Kidney (tissue), 13 donors: ENCODE measurements at regions not wholly inside any gene's neighbourhood (a gene's known extent, or its start where the extent isn't known, plus 50 kb on each side); places are given as distances from the start of the nearest gene placed in this dataset.

Experiments used
- DNase-seq, 5 donors: peaks; one replicate each; pipeline ENCODE4 v3.0.0-alpha.2; 2013 to 2020
- FAIRE-seq: peaks from 2 replicates; lab custom pipeline; 2012; peaks lifted over from hg19 to GRCh38; lab: Jason Lieb, UNC
- H3K27ac ChIP-seq, 2 donors: one replicate each; pipeline ENCODE4 v1.7.0; 2013; ENCODE audit warnings: low read depth in 2 of 2, low read length in 2 of 2, inconsistent platforms in 1 of 2
- H3K27me3 ChIP-seq: one replicate; pipeline ENCODE4 v1.7.1; 2013; ENCODE audit warnings: low read length, inconsistent platforms; ENCODE audit not compliant: control insufficient read depth, insufficient read depth
- H3K36me3 ChIP-seq, 3 donors: one replicate each; pipeline versions ENCODE4 v1.7.0 to v1.7.1; 2013; ENCODE audit warnings: low read length in 3 of 3, control low read depth in 1 of 3, inconsistent platforms in 1 of 3; ENCODE audit not compliant: insufficient read depth in 3 of 3, control insufficient read depth in 2 of 3
- H3K4me1 ChIP-seq, 3 donors: one replicate each; pipeline versions ENCODE4 v1.7.0 to v1.7.1; 2013; ENCODE audit warnings: low read length in 3 of 3, inconsistent platforms in 1 of 3, low read depth in 1 of 3; ENCODE audit not compliant: control insufficient read depth in 2 of 3, insufficient read depth in 2 of 3
- H3K4me3 ChIP-seq, 3 donors: one replicate each; pipeline versions ENCODE4 v1.7.0 to v1.8.1; 2013; ENCODE audit warnings: low read length in 3 of 3, control low read depth in 1 of 3, inconsistent platforms in 1 of 3
- H3K9ac ChIP-seq, 3 donors: one replicate each; pipeline versions ENCODE4 v1.7.0 to v1.7.1; 2013; ENCODE audit warnings: low read length in 3 of 3, control low read depth in 1 of 3, inconsistent platforms in 1 of 3
- H3K9me3 ChIP-seq, 3 donors: one replicate each; pipeline versions ENCODE4 v1.7.0 to v1.7.1; 2013; ENCODE audit warnings: low read length in 3 of 3, control low read depth in 1 of 3, inconsistent platforms in 1 of 3; ENCODE audit not compliant: control insufficient read depth in 2 of 3, insufficient read depth in 1 of 3
- CTCF ChIP-seq: IDR thresholded peaks from 3 replicates; pipeline ENCODE4 v1.5.1; 2012; ENCODE audit warnings: mild to moderate bottlenecking, moderate library complexity, borderline replicate concordance; ENCODE audit not compliant: insufficient read depth; ENCODE audit errors: extremely low read depth
- intact Hi-C: fragments of 100-400 bp; cut with DNase I; formaldehyde crosslinking; loops from one replicate; pipeline ENCODE4 v1.11.1; 2022
- donor health status: control.
- donor health status: control.
- donor health status: control.
- donor health status: control.
- donor health status: control.
- donor health status: DM: yes; HTN: yes; CAD: no.
- donor health status: Normal renal cell carcinoma (clear cell type).

DNA sequence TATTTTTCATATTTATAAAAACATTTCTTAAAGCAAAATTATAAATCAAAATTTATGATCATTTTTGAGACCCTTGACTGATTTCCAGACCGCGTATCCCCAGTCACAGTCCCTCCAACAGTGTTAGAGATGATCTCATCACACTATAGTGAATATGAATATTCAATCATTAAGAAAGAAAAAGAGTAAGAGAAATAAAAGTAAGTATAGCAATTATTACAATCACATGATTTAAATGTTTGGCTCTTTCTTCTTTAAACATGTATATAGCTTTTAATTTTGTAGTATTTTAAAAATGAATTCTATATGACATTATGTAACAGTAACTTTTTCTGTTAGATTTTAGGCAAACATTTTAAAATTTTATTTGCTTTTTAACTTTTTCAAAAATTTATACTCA lies 438.3 kb downstream of the RFPL4B start:
- H3K4me3 ChIP-seq, result no peak overlapping the region
- no peak overlapping the region for H3K27ac ChIP-seq
- intact Hi-C loops, result loop anchor here (10.0 kb wide), 1 partner anchor 1069 kb away; the partner anchor contains the start of gene MARCKS
- no peak overlapping the region for H3K9ac ChIP-seq
- peak; percentile 94 for FAIRE-seq
- TF ChIP-seq CTCF, result no peak
- no peaks in the 10 kb centered on the region for H3K9me3 ChIP-seq
- no peaks in the 10 kb centered on the region for H3K27me3 ChIP-seq
- DNase-seq, result no peak
- no peaks in the 10 kb centered on the region for H3K4me1 ChIP-seq
- H3K36me3 ChIP-seq, result no peaks in the 10 kb centered on the region

DNA sequence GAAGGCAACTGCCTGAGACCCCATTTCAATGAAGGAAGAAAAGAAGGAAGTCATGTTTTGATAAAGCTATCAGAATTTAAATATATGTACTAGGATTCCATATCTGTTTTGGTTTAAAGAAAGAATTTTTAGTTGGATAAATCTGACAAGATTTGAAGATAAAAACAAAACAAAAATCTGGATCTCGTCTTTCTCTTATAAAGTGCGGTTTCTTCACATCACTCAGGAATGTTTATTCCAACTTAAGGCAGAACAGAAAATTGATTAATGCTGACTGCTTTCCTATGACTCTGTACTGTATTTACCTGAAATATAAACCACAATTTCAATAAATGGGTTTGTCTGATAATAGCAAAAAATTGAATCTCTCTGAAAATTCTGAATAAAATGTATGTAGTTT lies 439.7 kb downstream of the RFPL4B start:
- intact Hi-C loops, result loop anchor here (10.0 kb wide), 1 partner anchor 1068 kb away; the partner anchor contains the start of gene MARCKS
- H3K4me1 ChIP-seq, result no peaks in the 10 kb centered on the region
- no peak overlapping the region for H3K27ac ChIP-seq
- DNase-seq, result peak in 1 of 5 donors; percentile 9
- H3K36me3 ChIP-seq, result no peaks in the 10 kb centered on the region
- FAIRE-seq, result no peak
- H3K27me3 ChIP-seq, result no peaks in the 10 kb centered on the region
- no peak overlapping the region for H3K9ac ChIP-seq
- no peak for TF ChIP-seq CTCF
- no peak overlapping the region for H3K4me3 ChIP-seq
- no peaks in the 10 kb centered on the region for H3K9me3 ChIP-seq

DNA sequence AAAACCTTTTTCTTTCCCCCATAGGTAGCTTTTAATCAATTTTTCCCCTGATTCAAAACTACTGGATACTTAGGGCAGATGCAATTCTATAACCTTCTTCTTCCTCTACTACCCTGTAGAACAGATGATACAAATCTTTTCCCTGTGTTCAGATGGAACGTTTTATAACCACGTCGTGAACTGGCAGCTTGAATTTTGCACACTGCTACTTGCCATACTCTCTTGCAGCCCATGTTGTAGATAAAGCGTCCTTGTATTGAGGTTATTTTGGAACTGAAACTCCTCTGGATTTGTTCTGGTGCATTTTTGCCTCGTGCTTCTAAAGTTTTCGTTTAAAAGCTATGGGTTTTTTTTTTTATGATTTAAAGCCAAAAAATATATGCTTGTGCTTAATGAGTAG lies 440.2 kb downstream of the RFPL4B start:
- Histone ChIP-seq H3K9me3 (no peaks in the 10 kb centered on the region), H3K9ac (no peak overlapping the region), H3K4me1 (no peaks in the 10 kb centered on the region), H3K4me3 (no peak overlapping the region), H3K27ac (no peak overlapping the region), H3K36me3 (no peaks in the 10 kb centered on the region), H3K27me3 (no peaks in the 10 kb centered on the region)
- no peak for TF ChIP-seq CTCF
- FAIRE-seq (no peak), DNase-seq (peak in 1 of 5 donors; percentile 11)
- intact Hi-C loops, result loop anchor here (10.0 kb wide), 1 partner anchor 1067 kb away; the partner anchor contains the start of gene MARCKS

GRCh38 chr6:112795316-112795715 lies 448.2 kb downstream of the RFPL4B start:
- H3K27ac ChIP-seq, result no peak overlapping the region
- H3K36me3 ChIP-seq, result no peaks in the 10 kb centered on the region
- DNase-seq, result no peak
- TF ChIP-seq CTCF, result no peak
- no peaks in the 10 kb centered on the region for H3K27me3 ChIP-seq
- no peaks in the 10 kb centered on the region for H3K4me1 ChIP-seq
- H3K4me3 ChIP-seq, result no peak overlapping the region
- intact Hi-C loops, result no loop called here
- no peak overlapping the region for H3K9ac ChIP-seq
- no peak for FAIRE-seq
- H3K9me3 ChIP-seq, result no peaks in the 10 kb centered on the region
